SK-N-MC (cell line): ENCODE measurements at regions not wholly inside any gene's neighbourhood (a gene's known extent, or its start where the extent isn't known, plus 50 kb on each side); places are given as distances from the start of the nearest gene placed in this dataset.

Source experiments
- EZH2 ChIP-seq: fragments of 200-600 bp; sonication (generic); IDR thresholded peaks from one replicate; pipeline ENCODE4 v1.6.1; 2017; ENCODE audit warnings: antibody characterized with exemption
- FOXP2 ChIP-seq: optimal IDR thresholded peaks from 2 replicates; pipeline ENCODE3; 2011; ENCODE audit warnings: mild to moderate bottlenecking, moderate library complexity; ENCODE audit not compliant: insufficient read depth; ENCODE audit errors: extremely low read length, control extremely low read depth
- POLR2AphosphoS5 ChIP-seq: IDR thresholded peaks from 2 replicates; pipeline ENCODE4 v1.6.1; 2012; ENCODE audit warnings: mild to moderate bottlenecking, low read depth, low read length, borderline replicate concordance

GRCh38 chr6:14386263-14386662 is 268.7 kb downstream of the CD83 start:
- TF ChIP-seq EZH2 (no peak), POLR2AphosphoS5 (no peak), FOXP2 (no peak)
